OCI-LY3 (cell line): ENCODE measurements at regions not wholly inside any gene's neighbourhood (a gene's known extent, or its start where the extent isn't known, plus 50 kb on each side); places are given as distances from the start of the nearest gene placed in this dataset.
"Not testable (repeated sequence)": the region's sequence is repeated elsewhere in the genome, so short reads cannot be mapped to it uniquely, and the experiment has no call there.

ENCODE experiments used
- H2AFZ ChIP-seq: fragments of 200-600, 300-600 bp; shearing (Covaris generic); 2 replicates; pipeline ENCODE4 v1.6.0; 2014; ENCODE audit warnings: antibody characterized with exemption, low read depth, low read length
- H3K27ac ChIP-seq: fragments of 200-600, 300-600 bp; sonication (generic); 2 replicates; pipeline ENCODE4 v1.5.1; 2014; ENCODE audit warnings: mild to moderate bottlenecking, low read length, moderate library complexity, mixed read lengths
- H3K27me3 ChIP-seq: fragments of 200-600, 300-600 bp; sonication (generic); 2 replicates; pipeline ENCODE4 v1.6.1; 2014; ENCODE audit warnings: low read depth, low read length, mixed read lengths
- H3K36me3 ChIP-seq: fragments of 200-600, 300-600 bp; sonication (generic); replicated peaks from 2 replicates; pipeline ENCODE3; 2014; ENCODE audit warnings: low read depth, low read length, mixed read lengths
- H3K4me1 ChIP-seq: fragments of 300-600, 200-600 bp; sonication (generic); 2 replicates; pipeline ENCODE4 v1.6.1; 2014; ENCODE audit warnings: low read length, mixed read lengths
- H3K4me2 ChIP-seq: fragments of 200-600, 300-600 bp; sonication (generic); 2 replicates; pipeline ENCODE4 v1.6.1; 2014; ENCODE audit warnings: low read length, mixed read lengths
- H3K4me3 ChIP-seq: fragments of 300-600, 200-600 bp; sonication (generic); 2 replicates; pipeline ENCODE4 v1.5.1; 2014; ENCODE audit warnings: antibody characterized with exemption, mild to moderate bottlenecking, low read length, moderate library complexity
- H3K79me2 ChIP-seq: fragments of 300-600, 200-600 bp; shearing (Covaris generic); 2 replicates; pipeline ENCODE4 v1.6.1; 2014; ENCODE audit warnings: mild to moderate bottlenecking, low read length, mixed read lengths
- H3K9ac ChIP-seq: fragments of 300-600, 200-600 bp; shearing (Covaris generic); 2 replicates; pipeline ENCODE4 v1.6.0; 2014; ENCODE audit warnings: mild to moderate bottlenecking, low read length, moderate library complexity
- H3K9me3 ChIP-seq: fragments of 200-600, 300-600 bp; shearing (Covaris generic); 2 replicates; pipeline ENCODE4 v1.6.1; 2014; ENCODE audit warnings: low read length, mixed read lengths; ENCODE audit not compliant: insufficient read depth
- H4K20me1 ChIP-seq: fragments of 200-600, 300-600 bp; sonication (generic); 2 replicates; pipeline ENCODE4 v1.6.1; 2016; ENCODE audit warnings: low read length, mixed read lengths; ENCODE audit not compliant: insufficient read depth
- CTCF ChIP-seq: fragments of 200-600, 300-600 bp; sonication (generic); IDR thresholded peaks from 2 replicates; pipeline ENCODE4 v1.5.1; 2014; ENCODE audit warnings: antibody characterized with exemption, low read length, low read depth
- EZH2phosphoT487 ChIP-seq: fragments of 200-600 bp; shearing (Covaris generic); IDR thresholded peaks from 2 replicates; pipeline ENCODE4 v1.6.1; 2018; ENCODE audit warnings: antibody characterized with exemption, mixed run types, low read depth

DNA sequence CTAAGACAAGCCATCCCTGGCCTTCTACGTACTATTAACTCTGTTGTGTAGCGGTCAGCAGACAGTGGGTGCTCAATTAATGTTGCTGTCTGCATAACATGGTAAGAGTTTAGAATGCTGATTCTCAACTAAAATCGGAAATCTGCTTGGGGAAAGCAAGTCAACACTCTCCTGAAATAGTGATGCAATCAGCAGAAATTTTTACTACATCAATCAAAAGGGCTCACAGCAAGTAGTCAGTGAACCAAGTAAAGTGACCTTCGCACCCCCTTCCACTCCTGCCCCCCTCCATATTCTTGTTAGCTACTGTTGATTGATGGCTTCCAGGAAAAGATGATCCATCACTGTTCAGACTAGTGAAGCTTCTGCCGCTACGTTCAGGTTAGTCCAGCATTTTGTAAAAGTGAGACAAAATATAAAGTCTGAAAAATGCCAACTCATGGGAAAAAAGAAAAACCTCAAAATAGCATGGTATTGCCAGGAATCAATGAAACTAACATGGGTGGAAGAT, 247.9 kb downstream of the HNRNPD start:
- H4K20me1 ChIP-seq = no peaks in the 10 kb centered on the region
- H3K27me3 ChIP-seq = no peaks in the 10 kb centered on the region
- H3K4me1 ChIP-seq = no peaks in the 10 kb centered on the region
- H3K4me2 ChIP-seq = no peak overlapping the region
- no peak for TF ChIP-seq CTCF
- no peaks in the 10 kb centered on the region for H3K9me3 ChIP-seq
- H3K4me3 ChIP-seq = no peak overlapping the region
- H3K36me3 ChIP-seq = no peaks in the 10 kb centered on the region
- H2AFZ ChIP-seq = no peak overlapping the region
- H3K79me2 ChIP-seq = no peaks in the 10 kb centered on the region
- no peak overlapping the region for H3K9ac ChIP-seq
- H3K27ac ChIP-seq = no peak overlapping the region

GRCh38 chr4:82124932-82125786, 248.6 kb downstream of the HNRNPD start:
- Histone ChIP-seq H3K4me2 (no peak overlapping the region), H3K27ac (no peak overlapping the region), H3K9ac (no peak overlapping the region), H3K4me3 (no peak overlapping the region), H3K9me3 (no peaks in the 10 kb centered on the region), H3K27me3 (no peaks in the 10 kb centered on the region), H2AFZ (no peak overlapping the region), H3K79me2 (no peaks in the 10 kb centered on the region), H4K20me1 (no peaks in the 10 kb centered on the region), H3K36me3 (no peaks in the 10 kb centered on the region), H3K4me1 (no peaks in the 10 kb centered on the region)
- no peak for TF ChIP-seq EZH2phosphoT487
- TF ChIP-seq CTCF = no peak

- no peaks in the 10 kb centered on the region for H3K9me3 ChIP-seq
- H4K20me1 ChIP-seq = no peaks in the 10 kb centered on the region
- H3K27ac ChIP-seq = no peak overlapping the region
- H3K79me2 ChIP-seq = no peaks in the 10 kb centered on the region
- H3K4me1 ChIP-seq = no peaks in the 10 kb centered on the region
- H3K36me3 ChIP-seq = no peaks in the 10 kb centered on the region
- TF ChIP-seq EZH2phosphoT487 (no peak), CTCF (no peak)
- no peak overlapping the region for H2AFZ ChIP-seq
- no peak overlapping the region for H3K4me3 ChIP-seq
- H3K27me3 ChIP-seq = no peaks in the 10 kb centered on the region
- no peak overlapping the region for H3K9ac ChIP-seq
- H3K4me2 ChIP-seq = no peak overlapping the region
Measured at GRCh38 chr4:82124365-82124764, 249.4 kb downstream of the HNRNPD start.

GRCh38 chr4:82123934-82124333, 249.9 kb downstream of the HNRNPD start:
- no peaks in the 10 kb centered on the region for H3K36me3 ChIP-seq
- no peak overlapping the region for H3K4me3 ChIP-seq
- no peak overlapping the region for H3K9ac ChIP-seq
- H2AFZ ChIP-seq = no peak overlapping the region
- H3K79me2 ChIP-seq = no peaks in the 10 kb centered on the region
- no peaks in the 10 kb centered on the region for H3K9me3 ChIP-seq
- no peaks in the 10 kb centered on the region for H3K27me3 ChIP-seq
- H3K27ac ChIP-seq = no peak overlapping the region
- H3K4me1 ChIP-seq = no peaks in the 10 kb centered on the region
- H3K4me2 ChIP-seq = no peak overlapping the region
- no peaks in the 10 kb centered on the region for H4K20me1 ChIP-seq
- TF ChIP-seq CTCF = peak; percentile 24
- no peak for TF ChIP-seq EZH2phosphoT487

DNA sequence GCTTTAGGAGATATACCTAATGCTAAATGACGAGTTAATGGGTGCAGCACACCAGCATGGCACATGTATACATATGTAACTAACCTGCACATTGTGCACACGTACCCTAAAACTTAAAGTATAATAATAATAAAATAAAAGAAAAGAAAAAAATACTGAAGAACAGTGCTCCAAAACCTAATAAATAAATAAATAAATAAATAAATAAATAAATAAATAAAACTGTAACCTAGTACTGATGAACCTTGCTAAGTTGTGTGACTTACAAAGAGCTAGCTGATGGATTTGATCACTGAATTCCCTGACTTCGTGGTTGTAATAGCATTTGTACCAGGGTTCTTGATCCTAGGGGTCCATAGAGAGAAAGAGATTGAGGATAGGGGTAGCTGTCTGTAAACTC, 258.6 kb downstream of the HNRNPD start:
- H3K4me1 ChIP-seq, H3K9me3 ChIP-seq, H3K79me2 ChIP-seq, H3K4me3 ChIP-seq, H3K27ac ChIP-seq, H4K20me1 ChIP-seq, H3K36me3 ChIP-seq, H2AFZ ChIP-seq, H3K4me2 ChIP-seq, H3K9ac ChIP-seq, H3K27me3 ChIP-seq: not testable (repeated sequence)
